Esophagus mucosa (tissue), 1 donor: ENCODE measurements at regions not wholly inside any gene's neighbourhood (a gene's known extent, or its start where the extent isn't known, plus 50 kb on each side); places are given as distances from the start of the nearest gene placed in this dataset.
"Not testable (repeated sequence)": the region's sequence is repeated elsewhere in the genome, so short reads cannot be mapped to it uniquely, and the experiment has no call there.

Experiments used
- ATAC-seq: fragments of 200-7000 bp; cut with Tn5 transposase; one replicate; pipeline ENCODE4 v1.9.1; 2020
- donor health status: DM: yes; HTN: yes; CAD: no.

- no peak for ATAC-seq
These were observed 194.8 kb upstream of the ZNF32 start for GRCh38 chr10:43843321-43844101.

GRCh38 chr10:43842496-43842895, 193.8 kb upstream of the ZNF32 start:
- ATAC-seq, result no peak

- ATAC-seq, result no peak
These were observed 193.4 kb upstream of the ZNF32 start for GRCh38 chr10:43842072-43842471.

GRCh38 chr10:43839973-43840372, 191.3 kb upstream of the ZNF32 start:
- ATAC-seq, result no peak

- ATAC-seq, result not testable (repeated sequence)
These were observed 186.1 kb upstream of the ZNF32 start for GRCh38 chr10:43834751-43835150.

GRCh38 chr10:43827853-43828252, 179.2 kb upstream of the ZNF32 start:
- no peak for ATAC-seq

- no peak for ATAC-seq
These were observed 177.3 kb upstream of the ZNF32 start for GRCh38 chr10:43825984-43826383.

GRCh38 chr10:43825421-43825820, 176.7 kb upstream of the ZNF32 start:
- ATAC-seq, result no peak

- ATAC-seq, result no peak
These were observed 176.3 kb upstream of the ZNF32 start for GRCh38 chr10:43824934-43825333.

- ATAC-seq, result no peak
These were observed 174.2 kb upstream of the ZNF32 start for GRCh38 chr10:43822631-43823580.

- no peak for ATAC-seq
These were observed 172.4 kb upstream of the ZNF32 start for GRCh38 chr10:43821103-43821502.

- ATAC-seq, result no peak
These were observed 172.0 kb upstream of the ZNF32 start for GRCh38 chr10:43820663-43821062.

- ATAC-seq, result no peak
These were observed 171.0 kb upstream of the ZNF32 start for GRCh38 chr10:43819464-43820230.

GRCh38 chr10:43818687-43819086, 170.0 kb upstream of the ZNF32 start:
- no peak for ATAC-seq

GRCh38 chr10:43817368-43817767, 168.7 kb upstream of the ZNF32 start:
- ATAC-seq, result no peak

GRCh38 chr10:43816351-43817321, 168.0 kb upstream of the ZNF32 start:
- ATAC-seq, result no peak

- ATAC-seq, result no peak
These were observed 166.7 kb upstream of the ZNF32 start for GRCh38 chr10:43815181-43815885.

- no peak for ATAC-seq
These were observed 166.0 kb upstream of the ZNF32 start for GRCh38 chr10:43814663-43815062.

GRCh38 chr10:43811871-43812270, 163.2 kb upstream of the ZNF32 start:
- no peak for ATAC-seq

GRCh38 chr10:43809211-43809930, 160.7 kb upstream of the ZNF32 start:
- ATAC-seq, result no peak
